RWPE1 (cell line): ENCODE measurements at regions not wholly inside any gene's neighbourhood (a gene's known extent, or its start where the extent isn't known, plus 50 kb on each side); places are given as distances from the start of the nearest gene placed in this dataset.

Experiments used
- CTCF ChIA-PET: fragments of 350-600 bp; sonication (Branson Sonifier 250); formaldehyde crosslinking; extraction: SDS; loops from one replicate; lab custom pipeline; 2021; lab: Yijun Ruan, JAX
- POLR2A ChIA-PET: fragments of 400-600 bp; formaldehyde crosslinking; extraction: SDS; loops from one replicate; lab custom pipeline; 2020; ENCODE audit warnings: antibody characterized with exemption; ENCODE audit not compliant: low non-redundant PET; lab: Yijun Ruan, JAX
- DNase-seq: peaks from one replicate; pipeline ENCODE4 v3.0.0; 2012; ENCODE audit warnings: low spot score
- H3K27ac ChIP-seq: fragments of 450-650 bp; 2 replicates; pipeline ENCODE4 v1.5.1; 2017
- TF ChIP-seq, protein P1 (sequence below): fragments of 450-650 bp; conservative IDR thresholded peaks from 2 replicates; pipeline ENCODE4 v1.5.1; 2017; ENCODE audit warnings: low read depth, mild to moderate bottlenecking

DNA sequence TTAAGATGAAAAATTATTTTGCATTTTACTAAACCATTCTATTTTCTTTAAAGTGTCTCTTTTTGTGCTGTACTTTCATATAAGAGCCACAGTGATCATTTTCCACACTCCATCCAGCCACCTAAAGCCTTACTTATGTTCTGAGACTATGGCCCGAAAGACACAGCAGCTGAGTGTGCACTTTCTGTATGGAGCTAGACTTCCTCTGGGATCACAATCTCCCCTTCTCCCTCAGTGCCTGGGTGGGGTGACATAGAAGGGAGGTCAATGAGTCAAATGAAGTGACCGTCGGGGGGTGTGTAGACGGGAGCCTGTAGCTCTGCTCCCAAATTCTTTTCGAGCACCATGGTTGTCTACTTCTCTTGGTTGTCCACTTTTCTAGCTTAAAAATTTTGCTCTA is 97.8 kb upstream of the ARL4C start:
- ChIA-PET CTCF (no interaction called here), POLR2A (no interaction called here)
- DNase-seq, result no peak
- H3K27ac ChIP-seq, result no peak overlapping the region
- TF ChIP-seq, protein P1, sequence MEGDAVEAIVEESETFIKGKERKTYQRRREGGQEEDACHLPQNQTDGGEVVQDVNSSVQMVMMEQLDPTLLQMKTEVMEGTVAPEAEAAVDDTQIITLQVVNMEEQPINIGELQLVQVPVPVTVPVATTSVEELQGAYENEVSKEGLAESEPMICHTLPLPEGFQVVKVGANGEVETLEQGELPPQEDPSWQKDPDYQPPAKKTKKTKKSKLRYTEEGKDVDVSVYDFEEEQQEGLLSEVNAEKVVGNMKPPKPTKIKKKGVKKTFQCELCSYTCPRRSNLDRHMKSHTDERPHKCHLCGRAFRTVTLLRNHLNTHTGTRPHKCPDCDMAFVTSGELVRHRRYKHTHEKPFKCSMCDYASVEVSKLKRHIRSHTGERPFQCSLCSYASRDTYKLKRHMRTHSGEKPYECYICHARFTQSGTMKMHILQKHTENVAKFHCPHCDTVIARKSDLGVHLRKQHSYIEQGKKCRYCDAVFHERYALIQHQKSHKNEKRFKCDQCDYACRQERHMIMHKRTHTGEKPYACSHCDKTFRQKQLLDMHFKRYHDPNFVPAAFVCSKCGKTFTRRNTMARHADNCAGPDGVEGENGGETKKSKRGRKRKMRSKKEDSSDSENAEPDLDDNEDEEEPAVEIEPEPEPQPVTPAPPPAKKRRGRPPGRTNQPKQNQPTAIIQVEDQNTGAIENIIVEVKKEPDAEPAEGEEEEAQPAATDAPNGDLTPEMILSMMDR, result no peak

DNA sequence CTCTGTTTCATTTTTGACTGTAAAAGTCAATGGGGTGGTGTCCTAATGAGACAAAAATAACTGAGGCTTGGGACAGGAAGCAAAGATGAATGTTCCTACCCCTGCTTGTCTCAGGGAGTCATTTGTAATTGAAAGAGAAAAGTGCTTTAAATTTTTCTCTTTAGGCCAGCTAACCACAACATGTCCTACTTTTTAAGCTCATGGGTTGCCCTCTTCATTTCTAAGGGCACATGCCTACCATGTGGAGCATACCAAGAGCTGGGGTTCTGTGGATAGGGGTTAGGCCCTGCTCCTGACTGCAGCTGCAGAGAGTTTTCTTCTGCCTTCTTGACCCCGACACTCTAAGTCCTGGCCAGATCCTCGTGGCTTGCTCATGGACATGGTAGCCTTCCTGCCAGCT is 96.8 kb upstream of the ARL4C start:
- CTCF ChIA-PET, result interaction anchor here (0.5 kb wide), 1 partner anchor 18 kb away, joined by 3 read pairs; no protein-coding TSS in a partner anchor
- POLR2A ChIA-PET, result no interaction called here
- TF ChIP-seq, protein P1, result no peak
- DNase-seq, result no peak
- H3K27ac ChIP-seq, result no peak overlapping the region

DNA sequence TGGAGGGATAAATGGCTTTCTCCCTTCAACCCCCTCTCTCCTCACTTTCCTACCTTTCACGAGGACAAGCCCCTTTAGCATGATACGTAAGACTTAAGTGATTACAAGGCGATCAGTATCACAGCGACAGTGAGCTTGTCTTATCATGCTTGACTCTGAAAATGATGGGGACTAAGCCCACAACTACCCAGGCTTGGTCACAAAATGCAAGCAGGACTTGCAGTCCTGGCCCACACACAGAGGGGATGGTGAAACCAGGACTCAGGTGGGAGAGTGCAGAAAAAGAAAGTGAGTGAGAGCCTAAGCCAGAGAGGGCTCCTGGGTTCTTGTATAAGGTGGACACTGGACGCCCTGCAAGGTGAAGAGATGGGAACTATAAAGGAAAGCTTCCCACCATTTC is 95.7 kb upstream of the ARL4C start:
- no peak for DNase-seq
- ChIA-PET POLR2A (no interaction called here), CTCF (interaction anchor here (0.6 kb wide), 1 partner anchor 263 kb away, joined by 5 read pairs; no protein-coding TSS in a partner anchor)
- no peak overlapping the region for H3K27ac ChIP-seq
- TF ChIP-seq, protein P1, result no peak

DNA sequence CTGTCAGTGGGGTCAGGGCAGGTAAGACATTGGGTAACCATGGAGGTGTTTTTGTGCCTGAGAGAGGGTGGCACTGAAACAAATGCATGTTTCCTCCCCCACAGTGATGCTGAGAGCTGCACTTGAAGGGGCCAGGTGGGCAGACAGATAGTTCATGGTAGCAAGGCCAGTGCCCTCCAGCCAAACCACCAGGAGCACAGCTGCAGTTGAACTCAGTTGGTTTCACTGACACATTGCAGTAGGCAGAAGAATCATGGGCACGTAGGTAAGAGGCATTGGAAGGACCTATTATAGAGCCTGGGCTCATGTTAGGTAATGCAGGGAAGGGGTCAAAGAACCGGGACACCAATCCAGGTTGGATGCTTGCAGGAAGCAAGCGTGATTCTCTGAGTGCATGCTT is 93.2 kb upstream of the ARL4C start:
- H3K27ac ChIP-seq, result no peak overlapping the region
- DNase-seq, result no peak
- TF ChIP-seq, protein P1, result no peak
- CTCF ChIA-PET, result interaction anchor here (0.6 kb wide), 1 partner anchor 52 kb away, joined by 4 read pairs; no protein-coding TSS in a partner anchor
- POLR2A ChIA-PET, result no interaction called here

DNA sequence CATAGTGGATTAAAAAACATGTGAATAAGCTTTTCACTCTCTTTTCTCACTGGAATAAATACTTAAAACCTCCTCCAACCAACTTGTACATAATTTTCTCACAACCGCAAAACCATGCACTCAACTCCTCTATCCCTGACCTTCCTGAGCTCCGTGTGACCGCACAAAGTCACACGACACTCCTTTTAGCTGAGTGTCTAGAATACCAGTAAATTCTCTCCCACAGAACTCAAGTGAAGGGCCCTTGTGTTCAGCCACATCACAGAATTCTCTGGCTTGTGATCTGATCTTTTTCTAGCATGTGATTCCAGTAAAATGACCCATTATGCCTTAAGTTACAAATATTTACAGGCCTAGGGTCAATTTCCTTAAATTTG is 91.2 kb upstream of the ARL4C start:
- no peak overlapping the region for H3K27ac ChIP-seq
- TF ChIP-seq, protein P1, result no peak
- ChIA-PET POLR2A (no interaction called here), CTCF (no interaction called here)
- DNase-seq, result no peak

DNA sequence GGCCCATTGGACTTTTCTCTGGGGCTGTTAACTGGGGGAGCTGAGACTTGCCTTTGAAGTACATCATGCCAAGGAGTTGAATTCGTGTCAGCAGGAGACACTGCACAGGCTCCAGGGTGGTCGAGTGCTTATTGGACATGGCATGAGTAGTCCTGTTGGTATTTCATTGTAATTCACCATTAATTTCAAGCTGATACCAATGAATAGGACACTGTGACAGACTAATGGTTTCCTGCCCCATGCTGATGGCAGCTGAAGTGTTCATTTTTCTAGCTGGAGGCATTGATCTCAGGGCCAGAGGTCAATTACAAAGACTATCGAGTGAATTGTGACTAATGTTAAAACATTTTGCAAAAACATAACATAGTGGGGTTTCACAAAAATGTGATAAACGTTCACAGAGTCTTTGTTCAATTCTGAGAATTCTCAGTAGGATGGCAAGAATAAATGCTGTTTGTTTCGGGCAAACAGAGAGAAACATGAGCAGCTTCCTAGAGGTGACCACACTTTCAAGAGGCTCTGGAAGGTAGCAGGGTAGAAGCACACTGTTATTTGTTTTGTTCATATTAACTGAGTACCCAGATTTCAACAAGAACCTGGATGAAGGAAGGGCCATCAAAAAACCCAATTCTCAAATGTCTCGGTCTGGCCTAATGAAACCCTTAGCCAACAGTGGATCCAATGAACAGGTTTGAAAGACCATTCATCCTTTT is 90.6 kb upstream of the ARL4C start:
- no peak overlapping the region for H3K27ac ChIP-seq
- POLR2A ChIA-PET, result no interaction called here
- DNase-seq, result no peak
- TF ChIP-seq, protein P1, result no peak
- CTCF ChIA-PET, result no interaction called here
